ENCODE measurements at regions not wholly inside any gene's neighbourhood (a gene's known extent, or its start where the extent isn't known, plus 50 kb on each side); places are given as distances from the start of the nearest gene placed in this dataset.

DNA sequence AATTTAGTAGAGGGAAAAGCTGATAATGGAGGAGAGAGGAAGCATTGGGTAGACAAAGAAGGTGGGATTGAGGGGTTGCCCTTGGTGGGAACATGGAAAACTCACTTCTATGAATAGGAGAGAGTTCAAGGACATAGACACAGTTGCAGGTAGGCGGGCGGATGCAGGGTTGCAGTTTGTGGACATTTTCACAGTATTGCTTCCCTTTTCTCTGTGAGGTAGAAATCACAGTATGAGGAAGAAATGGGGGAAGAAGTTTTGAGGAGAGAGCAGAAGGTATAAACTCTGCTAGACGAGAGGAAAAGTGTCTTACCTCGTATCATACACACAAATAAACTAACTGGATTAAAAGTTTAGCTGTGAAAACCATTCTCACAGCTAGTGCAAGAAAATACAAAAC is 200.7 kb upstream of the ECI2 start:
- TF ChIP-seq, protein P1, sequence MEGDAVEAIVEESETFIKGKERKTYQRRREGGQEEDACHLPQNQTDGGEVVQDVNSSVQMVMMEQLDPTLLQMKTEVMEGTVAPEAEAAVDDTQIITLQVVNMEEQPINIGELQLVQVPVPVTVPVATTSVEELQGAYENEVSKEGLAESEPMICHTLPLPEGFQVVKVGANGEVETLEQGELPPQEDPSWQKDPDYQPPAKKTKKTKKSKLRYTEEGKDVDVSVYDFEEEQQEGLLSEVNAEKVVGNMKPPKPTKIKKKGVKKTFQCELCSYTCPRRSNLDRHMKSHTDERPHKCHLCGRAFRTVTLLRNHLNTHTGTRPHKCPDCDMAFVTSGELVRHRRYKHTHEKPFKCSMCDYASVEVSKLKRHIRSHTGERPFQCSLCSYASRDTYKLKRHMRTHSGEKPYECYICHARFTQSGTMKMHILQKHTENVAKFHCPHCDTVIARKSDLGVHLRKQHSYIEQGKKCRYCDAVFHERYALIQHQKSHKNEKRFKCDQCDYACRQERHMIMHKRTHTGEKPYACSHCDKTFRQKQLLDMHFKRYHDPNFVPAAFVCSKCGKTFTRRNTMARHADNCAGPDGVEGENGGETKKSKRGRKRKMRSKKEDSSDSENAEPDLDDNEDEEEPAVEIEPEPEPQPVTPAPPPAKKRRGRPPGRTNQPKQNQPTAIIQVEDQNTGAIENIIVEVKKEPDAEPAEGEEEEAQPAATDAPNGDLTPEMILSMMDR (IDR thresholded peaks at IDR 0.05 in 8 of 11, conservative IDR thresholded peaks at IDR 0.05 in 3 of 11), result no peak
- no peak for TF ChIP-seq POLR2A (IDR thresholded peaks at IDR 0.05)

Measured in spleen (tissue), 7 donors.